ENCODE measurements at regions not wholly inside any gene's neighbourhood (a gene's known extent, or its start where the extent isn't known, plus 50 kb on each side); places are given as distances from the start of the nearest gene placed in this dataset.

- TF ChIP-seq, protein P1, sequence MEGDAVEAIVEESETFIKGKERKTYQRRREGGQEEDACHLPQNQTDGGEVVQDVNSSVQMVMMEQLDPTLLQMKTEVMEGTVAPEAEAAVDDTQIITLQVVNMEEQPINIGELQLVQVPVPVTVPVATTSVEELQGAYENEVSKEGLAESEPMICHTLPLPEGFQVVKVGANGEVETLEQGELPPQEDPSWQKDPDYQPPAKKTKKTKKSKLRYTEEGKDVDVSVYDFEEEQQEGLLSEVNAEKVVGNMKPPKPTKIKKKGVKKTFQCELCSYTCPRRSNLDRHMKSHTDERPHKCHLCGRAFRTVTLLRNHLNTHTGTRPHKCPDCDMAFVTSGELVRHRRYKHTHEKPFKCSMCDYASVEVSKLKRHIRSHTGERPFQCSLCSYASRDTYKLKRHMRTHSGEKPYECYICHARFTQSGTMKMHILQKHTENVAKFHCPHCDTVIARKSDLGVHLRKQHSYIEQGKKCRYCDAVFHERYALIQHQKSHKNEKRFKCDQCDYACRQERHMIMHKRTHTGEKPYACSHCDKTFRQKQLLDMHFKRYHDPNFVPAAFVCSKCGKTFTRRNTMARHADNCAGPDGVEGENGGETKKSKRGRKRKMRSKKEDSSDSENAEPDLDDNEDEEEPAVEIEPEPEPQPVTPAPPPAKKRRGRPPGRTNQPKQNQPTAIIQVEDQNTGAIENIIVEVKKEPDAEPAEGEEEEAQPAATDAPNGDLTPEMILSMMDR (conservative IDR thresholded peaks at IDR 0.05; ENCODE audit: low read length), result no peak
- no peak for TF ChIP-seq EZH2phosphoT487 (IDR thresholded peaks at IDR 0.05; ENCODE audit: borderline replicate concordance)
These were observed 114.4 kb downstream of the ENC1 start for GRCh38 chr5:74526111-74526510.

Measured in Loucy (cell line).